Thyroid gland (tissue), 4 donors: ENCODE measurements at regions not wholly inside any gene's neighbourhood (a gene's known extent, or its start where the extent isn't known, plus 50 kb on each side); places are given as distances from the start of the nearest gene placed in this dataset.

Experiments
- DNase-seq, 2 donors: peaks; one replicate each; pipeline ENCODE4 v3.0.0-alpha.2; 2019
- H3K27ac ChIP-seq, 3 donors: fragments of 200-600 bp; sonication (generic); 1 replicate in 2 of 3; 2 replicates in 1 of 3; pipeline ENCODE4 v1.5.1; 2016 to 2019; ENCODE audit warnings: mild to moderate bottlenecking in 1 of 3, moderate library complexity in 1 of 3
- H3K27me3 ChIP-seq: fragments of 200-600 bp; sonication (generic); one replicate; pipeline ENCODE4 v1.5.1; 2019
- H3K36me3 ChIP-seq, 2 donors: fragments of 200-600 bp; sonication (generic); one replicate each; pipeline ENCODE4 v1.5.1; 2016 to 2019
- H3K4me1 ChIP-seq, 2 donors: fragments of 200-600 bp; sonication (generic); one replicate each; pipeline ENCODE4 v1.5.1; 2017 to 2019
- H3K4me3 ChIP-seq, 3 donors: fragments of 200-600 bp; sonication (generic); replicated peaks in 1 of 3; 1 replicate in 2 of 3; 2 replicates in 1 of 3; pipeline ENCODE4 v1.5.1; 2016; ENCODE audit warnings: mild to moderate bottlenecking in 1 of 3
- H3K9me3 ChIP-seq: fragments of 200-600 bp; sonication (generic); one replicate; pipeline ENCODE4 v1.5.1; 2017
- CTCF ChIP-seq, 6 experiments: fragments of 200-600 bp in 3 of 6; fragments of 450-650 bp in 3 of 6; sonication (generic) in 3 of 6; IDR thresholded peaks; one replicate each; pipeline ENCODE4 v1.5.1; 2016 to 2019; ENCODE audit warnings: antibody characterized with exemption in 6 of 6, mild to moderate bottlenecking in 2 of 6, inconsistent platforms in 1 of 6, moderate library complexity in 1 of 6
- POLR2A ChIP-seq, 2 donors: fragments of 450-650 bp; IDR thresholded peaks; one replicate each; pipeline ENCODE4 v1.6.1; 2017; ENCODE audit warnings: antibody characterized with exemption in 2 of 2, mild to moderate bottlenecking in 2 of 2, moderate library complexity in 1 of 2
- WGBS, 2 donors: methylation state at CpG; one replicate each; pipeline ENCODE4 v1.1.5; 2017; 5-methylcytosine and 5-hydroxymethylcytosine counted together
- intact Hi-C: fragments of 100-400 bp; cut with DNase I; formaldehyde crosslinking; loops from one replicate; pipeline ENCODE4 v1.15.1; 2023

GRCh38 chr2:6224267-6224666 is 532.1 kb downstream of the SOX11 start:
- peaks cover 10 to 11% of the 10 kb centered on the region in 2 donors for H3K4me1 ChIP-seq
- 20 to 26% methylated on average over 4 of the region's 4 CpGs for WGBS, 2 donors
- DNase-seq = peak; percentile 34 to 43
- intact Hi-C loops = no loop called here
- no peaks in the 10 kb centered on the region for H3K9me3 ChIP-seq
- no peaks in the 10 kb centered on the region for H3K27me3 ChIP-seq
- no peaks in the 10 kb centered on the region for H3K36me3 ChIP-seq
- H3K4me3 ChIP-seq = no peak overlapping the region
- TF ChIP-seq CTCF (IDR thresholded peaks at IDR 0.05) = no peak
- no peak for TF ChIP-seq POLR2A (IDR thresholded peaks at IDR 0.05)
- H3K27ac ChIP-seq = peak overlapping the region; percentile 29 to 66 (median 58)

- Histone ChIP-seq H3K4me1 (peaks cover 10 to 11% of the 10 kb centered on the region in 2 donors), H3K27ac (no peak overlapping the region), H3K9me3 (no peaks in the 10 kb centered on the region), H3K4me3 (no peak overlapping the region), H3K36me3 (no peaks in the 10 kb centered on the region), H3K27me3 (no peaks in the 10 kb centered on the region)
- no peak for DNase-seq
- TF ChIP-seq CTCF (IDR thresholded peaks at IDR 0.05) (no peak), POLR2A (IDR thresholded peaks at IDR 0.05) (no peak)
- intact Hi-C loops = no loop called here
- WGBS, 2 donors = 61 to 74% methylated on average over 2 of the region's 2 CpGs
Observed at GRCh38 chr2:6228251-6228650, 536.1 kb downstream of the SOX11 start.

GRCh38 chr2:6231166-6231565 is 539.0 kb downstream of the SOX11 start:
- no peaks in the 10 kb centered on the region for H3K36me3 ChIP-seq
- H3K27ac ChIP-seq = no peak overlapping the region
- 94 to 96% methylated on average over 5 of the region's 5 CpGs for WGBS, 2 donors
- H3K9me3 ChIP-seq = no peaks in the 10 kb centered on the region
- DNase-seq = no peak
- H3K4me3 ChIP-seq = no peak overlapping the region
- no peaks in the 10 kb centered on the region for H3K27me3 ChIP-seq
- no peak for TF ChIP-seq POLR2A (IDR thresholded peaks at IDR 0.05)
- no peak for TF ChIP-seq CTCF (IDR thresholded peaks at IDR 0.05)
- intact Hi-C loops = no loop called here
- H3K4me1 ChIP-seq = no peaks in the 10 kb centered on the region

GRCh38 chr2:6233993-6234392 is 541.8 kb downstream of the SOX11 start:
- DNase-seq = no peak
- intact Hi-C loops = no loop called here

GRCh38 chr2:6234702-6235101 is 542.5 kb downstream of the SOX11 start:
- intact Hi-C loops = no loop called here
- Histone ChIP-seq H3K9me3 (no peaks in the 10 kb centered on the region), H3K27ac (no peak overlapping the region)

More at GRCh38 chr2:6233993-6234392, 541.8 kb downstream of the SOX11 start:
- no peak for TF ChIP-seq POLR2A (IDR thresholded peaks at IDR 0.05)
- no peak for TF ChIP-seq CTCF (IDR thresholded peaks at IDR 0.05)
- Histone ChIP-seq H3K27me3 (no peaks in the 10 kb centered on the region), H3K9me3 (no peaks in the 10 kb centered on the region), H3K27ac (no peak overlapping the region), H3K4me1 (no peaks in the 10 kb centered on the region), H3K4me3 (no peak overlapping the region), H3K36me3 (no peaks in the 10 kb centered on the region)
- WGBS, 2 donors = 73 to 93% methylated on average over 4 of the region's 4 CpGs

More at GRCh38 chr2:6234702-6235101, 542.5 kb downstream of the SOX11 start:
- Histone ChIP-seq H3K27me3 (no peaks in the 10 kb centered on the region), H3K36me3 (no peaks in the 10 kb centered on the region), H3K4me1 (no peaks in the 10 kb centered on the region), H3K4me3 (no peak overlapping the region)
- DNase-seq = no peak
- WGBS, 2 donors = 68 to 69% methylated on average over 3 of the region's 3 CpGs
- TF ChIP-seq POLR2A (IDR thresholded peaks at IDR 0.05) (no peak), CTCF (IDR thresholded peaks at IDR 0.05) (no peak)
